HEK293 (cell line): ENCODE measurements at regions not wholly inside any gene's neighbourhood (a gene's known extent, or its start where the extent isn't known, plus 50 kb on each side); places are given as distances from the start of the nearest gene placed in this dataset.

Source experiments
- CTCF ChIA-PET: fragments of 350-600 bp; formaldehyde crosslinking; extraction: SDS; loops from one replicate; lab custom pipeline; 2021; ENCODE audit warnings: antibody characterized with exemption; lab: Yijun Ruan, JAX
- POLR2A ChIA-PET: fragments of 300-600 bp; formaldehyde crosslinking; extraction: SDS; loops from one replicate; lab custom pipeline; 2020; ENCODE audit warnings: antibody characterized with exemption, inconsistent platforms; lab: Yijun Ruan, JAX
- H3K27ac ChIP-seq: fragments of 200-500 bp; sonication (Bioruptor generic); 2 replicates; pipeline ENCODE4 v1.5.1; 2014; ENCODE audit warnings: low read depth, low read length, control low read depth, inconsistent platforms; ENCODE audit errors: extremely low read depth
- H3K36me3 ChIP-seq, 2 experiments: fragments of 200-500 bp in 1 of 2; sonication (Bioruptor generic) in 1 of 2; 1 replicate in 1 of 2; 2 replicates in 1 of 2; pipeline ENCODE4 v1.5.1; 2014 to 2017; ENCODE audit warnings: inconsistent platforms in 2 of 2, low read length in 2 of 2; ENCODE audit not compliant: control insufficient read depth in 2 of 2, insufficient read depth in 1 of 2
- H3K4me1 ChIP-seq: fragments of 200-500 bp; sonication (Bioruptor generic); 2 replicates; pipeline ENCODE4 v1.5.1; 2014; ENCODE audit warnings: mild to moderate bottlenecking, low read length, inconsistent platforms; ENCODE audit not compliant: control insufficient read depth, insufficient read depth
- H3K4me3 ChIP-seq: 2 replicates; pipeline ENCODE4 v1.5.1; 2011; ENCODE audit warnings: low read depth, mild to moderate bottlenecking, control low read depth, low read length, moderate library complexity
- H3K9me3 ChIP-seq: fragments of 200-500 bp; sonication (Bioruptor generic); 2 replicates; pipeline ENCODE4 v1.5.1; 2014; ENCODE audit warnings: low read depth, low read length, inconsistent platforms; ENCODE audit not compliant: control insufficient read depth, insufficient read depth
- KLF9 ChIP-seq: fragments of 450-650 bp; formaldehyde crosslinking; IDR thresholded peaks from 2 replicates; pipeline ENCODE4 v1.5.1; 2016; ENCODE audit warnings: missing biosample characterization, missing genetic modification characterization, low read depth
- MEIS1 ChIP-seq: sonication (generic); formaldehyde crosslinking; IDR thresholded peaks from 2 replicates; pipeline ENCODE4 v1.8.1; 2022; ENCODE audit warnings: missing genetic modification reagents, mild to moderate bottlenecking, borderline replicate concordance
- REPIN1 ChIP-seq: fragments of 450-650 bp; formaldehyde crosslinking; IDR thresholded peaks from 2 replicates; pipeline ENCODE4 v1.5.1; 2017; ENCODE audit warnings: missing biosample characterization, missing genetic modification characterization, low read depth
- SALL2 ChIP-seq: fragments of 450-650 bp; formaldehyde crosslinking; IDR thresholded peaks from 2 replicates; pipeline ENCODE4 v1.5.0; 2017; ENCODE audit warnings: missing biosample characterization, mild to moderate bottlenecking, missing genetic modification characterization, borderline replicate concordance
- ZFP37 ChIP-seq: fragments of 450-650 bp; formaldehyde crosslinking; IDR thresholded peaks from 2 replicates; pipeline ENCODE4 v1.5.1; 2016; ENCODE audit warnings: missing biosample characterization, missing genetic modification characterization
- ZNF132 ChIP-seq: fragments of 450-650 bp; formaldehyde crosslinking; IDR thresholded peaks from 2 replicates; pipeline ENCODE4 v1.5.1; 2017; ENCODE audit warnings: missing biosample characterization, missing genetic modification characterization, borderline replicate concordance
- ZNF138 ChIP-seq: fragments of 450-650 bp; formaldehyde crosslinking; IDR thresholded peaks from 2 replicates; pipeline ENCODE4 v1.5.1; 2016; ENCODE audit warnings: missing biosample characterization, missing genetic modification characterization, borderline replicate concordance
- ZNF155 ChIP-seq: fragments of 450-650 bp; formaldehyde crosslinking; IDR thresholded peaks from 2 replicates; pipeline ENCODE4 v1.5.1; 2016; ENCODE audit warnings: missing biosample characterization, missing genetic modification characterization
- ZNF24 ChIP-seq: fragments of 450-650 bp; formaldehyde crosslinking; IDR thresholded peaks from 2 replicates; pipeline ENCODE4 v1.5.1; 2016; ENCODE audit warnings: missing biosample characterization, missing genetic modification characterization
- ZNF350 ChIP-seq: fragments of 450-650 bp; formaldehyde crosslinking; IDR thresholded peaks from 2 replicates; pipeline ENCODE4 v1.5.0; 2017; ENCODE audit warnings: missing biosample characterization, mild to moderate bottlenecking, missing genetic modification characterization
- ZNF366 ChIP-seq: fragments of 450-650 bp; formaldehyde crosslinking; conservative IDR thresholded peaks from 2 replicates; pipeline ENCODE4 v1.5.1; 2016; ENCODE audit warnings: missing biosample characterization, missing genetic modification characterization
- ZNF501 ChIP-seq: fragments of 450-650 bp; formaldehyde crosslinking; IDR thresholded peaks from 2 replicates; pipeline ENCODE4 v1.5.1; 2016; ENCODE audit warnings: missing biosample characterization, missing genetic modification characterization
- ZNF521 ChIP-seq: fragments of 450-650 bp; formaldehyde crosslinking; IDR thresholded peaks from 2 replicates; pipeline ENCODE4 v1.5.1; 2017; ENCODE audit warnings: missing biosample characterization, mild to moderate bottlenecking, missing genetic modification characterization
- ZNF596 ChIP-seq: fragments of 450-650 bp; IDR thresholded peaks from 2 replicates; pipeline ENCODE4 v1.5.0; 2018; ENCODE audit warnings: missing biosample characterization, mild to moderate bottlenecking, missing genetic modification characterization, moderate library complexity
- ZSCAN23 ChIP-seq: fragments of 450-650 bp; formaldehyde crosslinking; IDR thresholded peaks from 2 replicates; pipeline ENCODE4 v1.5.1; 2016; ENCODE audit warnings: missing biosample characterization, missing genetic modification characterization
- ZSCAN30 ChIP-seq: fragments of 450-650 bp; IDR thresholded peaks from 2 replicates; pipeline ENCODE4 v1.5.1; 2018; ENCODE audit warnings: missing biosample characterization, mild to moderate bottlenecking, missing genetic modification characterization, moderate library complexity
- TF ChIP-seq, protein P1 (sequence below): fragments of 450-650 bp; formaldehyde crosslinking; IDR thresholded peaks from 2 replicates; pipeline ENCODE4 v1.5.1; 2016; ENCODE audit warnings: missing biosample characterization, missing genetic modification characterization
- TF ChIP-seq, protein P2 (sequence below): fragments of 450-650 bp; formaldehyde crosslinking; IDR thresholded peaks from 2 replicates; pipeline ENCODE4 v1.5.1; 2017; ENCODE audit warnings: missing biosample characterization, missing genetic modification characterization
- TF ChIP-seq, protein P3 (sequence below): fragments of 450-650 bp; formaldehyde crosslinking; IDR thresholded peaks from 2 replicates; pipeline ENCODE4 v1.5.1; 2017; ENCODE audit warnings: missing biosample characterization, missing genetic modification characterization
- TF ChIP-seq, protein P4 (sequence below): fragments of 450-650 bp; formaldehyde crosslinking; IDR thresholded peaks from 2 replicates; pipeline ENCODE4 v1.5.1; 2016; ENCODE audit warnings: missing biosample characterization, missing genetic modification characterization, borderline replicate concordance
- TF ChIP-seq, protein P5 (sequence below): fragments of 450-650 bp; formaldehyde crosslinking; IDR thresholded peaks from 2 replicates; pipeline ENCODE4 v1.5.1; 2016; ENCODE audit warnings: missing biosample characterization, missing genetic modification characterization
- TF ChIP-seq, protein P6 (sequence below): fragments of 450-650 bp; formaldehyde crosslinking; IDR thresholded peaks from 2 replicates; pipeline ENCODE4 v1.5.1; 2017; ENCODE audit warnings: missing biosample characterization, missing genetic modification characterization

DNA sequence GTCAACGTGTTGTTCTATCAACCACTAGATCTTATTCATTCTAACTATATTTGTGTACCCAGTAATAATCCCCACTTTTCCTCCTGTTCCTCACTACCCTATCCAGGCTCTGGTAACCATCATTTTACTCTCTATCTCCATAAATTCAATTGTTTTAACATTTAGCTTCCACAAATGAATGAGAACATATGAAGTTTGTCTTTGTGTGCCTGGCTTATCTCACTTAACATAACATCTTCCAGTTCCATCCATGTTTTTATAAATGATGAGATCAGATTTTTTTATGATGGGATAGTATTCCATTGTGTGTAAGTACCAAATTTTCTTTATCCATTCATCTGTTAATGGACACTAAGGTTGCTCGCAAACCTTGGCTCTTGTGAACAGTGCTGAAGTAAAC is 59.9 kb upstream of the IBSP start:
- Histone ChIP-seq H3K4me1 (no peaks in the 10 kb centered on the region), H3K9me3 (no peaks in the 10 kb centered on the region), H3K27ac (no peak overlapping the region), H3K4me3 (no peak overlapping the region), H3K36me3 (no peaks in the 10 kb centered on the region)
- CTCF ChIA-PET: no interaction called here
- POLR2A ChIA-PET: no interaction called here
- TF ChIP-seq ZNF596 (tag by site-specific recombination) (no peak), MEIS1 (CRISPR knock-in tag) (no peak), REPIN1 (tag by site-specific recombination) (no peak), ZNF366 (no peak), SALL2 (tag by site-specific recombination) (no peak), ZSCAN30 (no peak), ZNF132 (tag by site-specific recombination) (no peak), ZNF24 (no peak), ZNF138 (no peak)
- TF ChIP-seq, protein P1, sequence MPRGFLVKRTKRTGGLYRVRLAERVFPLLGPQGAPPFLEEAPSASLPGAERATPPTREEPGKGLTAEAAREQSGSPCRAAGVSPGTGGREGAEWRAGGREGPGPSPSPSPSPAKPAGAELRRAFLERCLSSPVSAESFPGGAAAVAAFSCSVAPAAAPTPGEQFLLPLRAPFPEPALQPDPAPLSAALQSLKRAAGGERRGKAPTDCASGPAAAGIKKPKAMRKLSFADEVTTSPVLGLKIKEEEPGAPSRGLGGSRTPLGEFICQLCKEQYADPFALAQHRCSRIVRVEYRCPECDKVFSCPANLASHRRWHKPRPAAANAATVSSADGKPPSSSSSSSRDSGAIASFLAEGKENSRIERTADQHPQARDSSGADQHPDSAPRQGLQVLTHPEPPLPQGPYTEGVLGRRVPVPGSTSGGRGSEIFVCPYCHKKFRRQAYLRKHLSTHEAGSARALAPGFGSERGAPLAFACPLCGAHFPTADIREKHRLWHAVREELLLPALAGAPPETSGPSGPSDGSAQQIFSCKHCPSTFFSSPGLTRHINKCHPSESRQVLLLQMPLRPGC (tag by site-specific recombination): no peak
- TF ChIP-seq, protein P2, sequence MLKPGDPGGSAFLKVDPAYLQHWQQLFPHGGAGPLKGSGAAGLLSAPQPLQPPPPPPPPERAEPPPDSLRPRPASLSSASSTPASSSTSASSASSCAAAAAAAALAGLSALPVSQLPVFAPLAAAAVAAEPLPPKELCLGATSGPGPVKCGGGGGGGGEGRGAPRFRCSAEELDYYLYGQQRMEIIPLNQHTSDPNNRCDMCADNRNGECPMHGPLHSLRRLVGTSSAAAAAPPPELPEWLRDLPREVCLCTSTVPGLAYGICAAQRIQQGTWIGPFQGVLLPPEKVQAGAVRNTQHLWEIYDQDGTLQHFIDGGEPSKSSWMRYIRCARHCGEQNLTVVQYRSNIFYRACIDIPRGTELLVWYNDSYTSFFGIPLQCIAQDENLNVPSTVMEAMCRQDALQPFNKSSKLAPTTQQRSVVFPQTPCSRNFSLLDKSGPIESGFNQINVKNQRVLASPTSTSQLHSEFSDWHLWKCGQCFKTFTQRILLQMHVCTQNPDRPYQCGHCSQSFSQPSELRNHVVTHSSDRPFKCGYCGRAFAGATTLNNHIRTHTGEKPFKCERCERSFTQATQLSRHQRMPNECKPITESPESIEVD (tag by site-specific recombination): no peak

DNA sequence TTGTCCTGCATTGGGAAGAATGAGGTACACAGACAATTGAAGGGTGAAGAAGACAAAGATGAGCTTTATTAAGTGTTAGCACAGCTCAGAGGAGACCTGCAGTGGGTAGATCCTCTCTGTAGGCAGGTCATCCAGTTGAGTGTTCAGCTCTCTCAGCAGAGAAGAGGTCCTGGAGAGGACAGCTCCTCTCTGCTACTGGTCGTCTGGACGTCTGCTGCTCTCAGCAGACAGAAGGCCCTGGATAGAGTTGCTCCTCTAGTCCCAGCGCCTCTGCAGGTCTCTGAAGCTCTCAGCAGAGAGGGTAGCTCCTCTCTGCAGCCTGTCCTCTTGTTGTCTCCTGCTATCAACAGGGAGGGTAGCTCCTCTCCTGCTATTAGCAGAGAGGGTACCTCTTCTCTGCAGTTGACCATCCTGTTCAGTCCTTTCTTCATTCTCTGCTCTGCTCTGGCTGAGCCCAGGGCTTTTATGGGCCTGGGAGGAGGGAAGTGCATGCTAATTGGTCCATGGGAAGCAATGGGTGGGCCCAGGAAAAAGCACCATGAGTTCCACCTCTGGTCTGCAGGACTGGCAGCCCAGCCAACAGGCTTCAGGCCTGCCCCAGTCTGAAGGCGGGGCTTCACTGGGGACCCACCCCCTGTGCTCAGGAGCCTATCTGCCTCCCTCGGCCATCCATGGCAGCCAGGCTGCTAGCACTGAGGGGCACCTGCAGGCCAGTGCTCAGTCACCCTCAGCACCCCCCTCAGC is 54.1 kb upstream of the IBSP start:
- no peaks in the 10 kb centered on the region for H3K4me1 ChIP-seq
- no peaks in the 10 kb centered on the region for H3K36me3 ChIP-seq
- H3K27ac ChIP-seq: no peak overlapping the region
- no peaks in the 10 kb centered on the region for H3K9me3 ChIP-seq
- H3K4me3 ChIP-seq: no peak overlapping the region
- ChIA-PET POLR2A (no interaction called here), CTCF (interaction anchor here (0.7 kb wide), 1 partner anchor 309 kb away, joined by 3 read pairs; no protein-coding TSS in a partner anchor)
- TF ChIP-seq, protein P3, sequence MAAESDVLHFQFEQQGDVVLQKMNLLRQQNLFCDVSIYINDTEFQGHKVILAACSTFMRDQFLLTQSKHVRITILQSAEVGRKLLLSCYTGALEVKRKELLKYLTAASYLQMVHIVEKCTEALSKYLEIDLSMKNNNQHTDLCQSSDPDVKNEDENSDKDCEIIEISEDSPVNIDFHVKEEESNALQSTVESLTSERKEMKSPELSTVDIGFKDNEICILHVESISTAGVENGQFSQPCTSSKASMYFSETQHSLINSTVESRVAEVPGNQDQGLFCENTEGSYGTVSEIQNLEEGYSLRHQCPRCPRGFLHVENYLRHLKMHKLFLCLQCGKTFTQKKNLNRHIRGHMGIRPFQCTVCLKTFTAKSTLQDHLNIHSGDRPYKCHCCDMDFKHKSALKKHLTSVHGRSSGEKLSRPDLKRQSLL (tag by site-specific recombination): no peak
- no peak for TF ChIP-seq ZNF155 (tag by site-specific recombination)
- TF ChIP-seq, protein P4, sequence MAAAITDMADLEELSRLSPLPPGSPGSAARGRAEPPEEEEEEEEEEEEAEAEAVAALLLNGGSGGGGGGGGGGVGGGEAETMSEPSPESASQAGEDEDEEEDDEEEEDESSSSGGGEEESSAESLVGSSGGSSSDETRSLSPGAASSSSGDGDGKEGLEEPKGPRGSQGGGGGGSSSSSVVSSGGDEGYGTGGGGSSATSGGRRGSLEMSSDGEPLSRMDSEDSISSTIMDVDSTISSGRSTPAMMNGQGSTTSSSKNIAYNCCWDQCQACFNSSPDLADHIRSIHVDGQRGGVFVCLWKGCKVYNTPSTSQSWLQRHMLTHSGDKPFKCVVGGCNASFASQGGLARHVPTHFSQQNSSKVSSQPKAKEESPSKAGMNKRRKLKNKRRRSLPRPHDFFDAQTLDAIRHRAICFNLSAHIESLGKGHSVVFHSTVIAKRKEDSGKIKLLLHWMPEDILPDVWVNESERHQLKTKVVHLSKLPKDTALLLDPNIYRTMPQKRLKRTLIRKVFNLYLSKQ (tag by site-specific recombination): no peak
- TF ChIP-seq, protein P5, sequence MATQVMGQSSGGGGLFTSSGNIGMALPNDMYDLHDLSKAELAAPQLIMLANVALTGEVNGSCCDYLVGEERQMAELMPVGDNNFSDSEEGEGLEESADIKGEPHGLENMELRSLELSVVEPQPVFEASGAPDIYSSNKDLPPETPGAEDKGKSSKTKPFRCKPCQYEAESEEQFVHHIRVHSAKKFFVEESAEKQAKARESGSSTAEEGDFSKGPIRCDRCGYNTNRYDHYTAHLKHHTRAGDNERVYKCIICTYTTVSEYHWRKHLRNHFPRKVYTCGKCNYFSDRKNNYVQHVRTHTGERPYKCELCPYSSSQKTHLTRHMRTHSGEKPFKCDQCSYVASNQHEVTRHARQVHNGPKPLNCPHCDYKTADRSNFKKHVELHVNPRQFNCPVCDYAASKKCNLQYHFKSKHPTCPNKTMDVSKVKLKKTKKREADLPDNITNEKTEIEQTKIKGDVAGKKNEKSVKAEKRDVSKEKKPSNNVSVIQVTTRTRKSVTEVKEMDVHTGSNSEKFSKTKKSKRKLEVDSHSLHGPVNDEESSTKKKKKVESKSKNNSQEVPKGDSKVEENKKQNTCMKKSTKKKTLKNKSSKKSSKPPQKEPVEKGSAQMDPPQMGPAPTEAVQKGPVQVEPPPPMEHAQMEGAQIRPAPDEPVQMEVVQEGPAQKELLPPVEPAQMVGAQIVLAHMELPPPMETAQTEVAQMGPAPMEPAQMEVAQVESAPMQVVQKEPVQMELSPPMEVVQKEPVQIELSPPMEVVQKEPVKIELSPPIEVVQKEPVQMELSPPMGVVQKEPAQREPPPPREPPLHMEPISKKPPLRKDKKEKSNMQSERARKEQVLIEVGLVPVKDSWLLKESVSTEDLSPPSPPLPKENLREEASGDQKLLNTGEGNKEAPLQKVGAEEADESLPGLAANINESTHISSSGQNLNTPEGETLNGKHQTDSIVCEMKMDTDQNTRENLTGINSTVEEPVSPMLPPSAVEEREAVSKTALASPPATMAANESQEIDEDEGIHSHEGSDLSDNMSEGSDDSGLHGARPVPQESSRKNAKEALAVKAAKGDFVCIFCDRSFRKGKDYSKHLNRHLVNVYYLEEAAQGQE (tag by site-specific recombination): no peak
- no peak for TF ChIP-seq ZNF350
- TF ChIP-seq, protein P6, sequence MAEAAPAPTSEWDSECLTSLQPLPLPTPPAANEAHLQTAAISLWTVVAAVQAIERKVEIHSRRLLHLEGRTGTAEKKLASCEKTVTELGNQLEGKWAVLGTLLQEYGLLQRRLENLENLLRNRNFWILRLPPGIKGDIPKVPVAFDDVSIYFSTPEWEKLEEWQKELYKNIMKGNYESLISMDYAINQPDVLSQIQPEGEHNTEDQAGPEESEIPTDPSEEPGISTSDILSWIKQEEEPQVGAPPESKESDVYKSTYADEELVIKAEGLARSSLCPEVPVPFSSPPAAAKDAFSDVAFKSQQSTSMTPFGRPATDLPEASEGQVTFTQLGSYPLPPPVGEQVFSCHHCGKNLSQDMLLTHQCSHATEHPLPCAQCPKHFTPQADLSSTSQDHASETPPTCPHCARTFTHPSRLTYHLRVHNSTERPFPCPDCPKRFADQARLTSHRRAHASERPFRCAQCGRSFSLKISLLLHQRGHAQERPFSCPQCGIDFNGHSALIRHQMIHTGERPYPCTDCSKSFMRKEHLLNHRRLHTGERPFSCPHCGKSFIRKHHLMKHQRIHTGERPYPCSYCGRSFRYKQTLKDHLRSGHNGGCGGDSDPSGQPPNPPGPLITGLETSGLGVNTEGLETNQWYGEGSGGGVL (tag by site-specific recombination): no peak
- TF ChIP-seq ZNF521: no peak
- no peak for TF ChIP-seq ZFP37 (tag by site-specific recombination)
- TF ChIP-seq ZNF501 (tag by site-specific recombination): no peak
- no peak for TF ChIP-seq ZSCAN23 (tag by site-specific recombination)
- TF ChIP-seq KLF9 (tag by site-specific recombination): no peak
